ENCODE measurements at regions not wholly inside any gene's neighbourhood (a gene's known extent, or its start where the extent isn't known, plus 50 kb on each side); places are given as distances from the start of the nearest gene placed in this dataset.

DNA sequence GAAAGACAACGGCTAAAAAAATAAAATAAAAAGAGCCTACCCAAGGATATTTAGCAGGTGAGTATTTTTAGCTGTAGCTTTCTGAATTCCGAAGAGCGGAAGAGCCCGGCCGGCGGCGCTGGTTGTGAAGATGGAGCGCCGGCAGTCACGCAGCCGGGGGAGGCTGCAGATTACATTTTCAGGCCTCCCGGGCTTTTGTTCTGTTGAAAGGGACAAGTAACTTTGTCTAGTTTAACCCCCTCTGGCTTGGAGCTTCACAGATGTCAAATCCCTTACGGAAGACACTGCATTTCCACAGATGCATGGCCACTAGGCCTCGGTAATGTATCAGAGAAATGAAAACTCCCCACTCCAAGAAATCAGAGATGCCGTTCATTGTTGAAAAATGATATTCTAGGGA lies 497.6 kb upstream of the MKI67 start:
- Histone ChIP-seq H3K27ac (ENCODE audit: low read depth in 1 of 2, low read length in 1 of 2) (no peak overlapping the region), H3K36me3 (ENCODE audit: control insufficient read depth in 4 of 4, insufficient read depth in 4 of 4, low read length in 4 of 4) (no peaks in the 10 kb centered on the region), H3K9ac (ENCODE audit: insufficient read depth in 1 of 2, low read length in 2 of 2) (no peak overlapping the region), H3K4me1 (ENCODE audit: control insufficient read depth in 5 of 5, insufficient read depth in 5 of 5, low read length in 5 of 5) (peaks cover 0 to 3% (median 0%) of the 10 kb centered on the region in 5 donors), H3K9me3 (ENCODE audit: control insufficient read depth in 4 of 4, insufficient read depth in 3 of 4, low read length in 3 of 4) (peaks cover 0 to 4% (median 0%) of the 10 kb centered on the region in 4 donors), H3K4me3 (no peak overlapping the region), H3K27me3 (ENCODE audit: control insufficient read depth in 3 of 3, insufficient read depth in 3 of 3, low read length in 2 of 3) (no peaks in the 10 kb centered on the region)
- ATAC-seq (ENCODE audit: insufficient read depth, low FRiP score) = no peak
- no peak for DNase-seq
- TF ChIP-seq, protein P1, sequence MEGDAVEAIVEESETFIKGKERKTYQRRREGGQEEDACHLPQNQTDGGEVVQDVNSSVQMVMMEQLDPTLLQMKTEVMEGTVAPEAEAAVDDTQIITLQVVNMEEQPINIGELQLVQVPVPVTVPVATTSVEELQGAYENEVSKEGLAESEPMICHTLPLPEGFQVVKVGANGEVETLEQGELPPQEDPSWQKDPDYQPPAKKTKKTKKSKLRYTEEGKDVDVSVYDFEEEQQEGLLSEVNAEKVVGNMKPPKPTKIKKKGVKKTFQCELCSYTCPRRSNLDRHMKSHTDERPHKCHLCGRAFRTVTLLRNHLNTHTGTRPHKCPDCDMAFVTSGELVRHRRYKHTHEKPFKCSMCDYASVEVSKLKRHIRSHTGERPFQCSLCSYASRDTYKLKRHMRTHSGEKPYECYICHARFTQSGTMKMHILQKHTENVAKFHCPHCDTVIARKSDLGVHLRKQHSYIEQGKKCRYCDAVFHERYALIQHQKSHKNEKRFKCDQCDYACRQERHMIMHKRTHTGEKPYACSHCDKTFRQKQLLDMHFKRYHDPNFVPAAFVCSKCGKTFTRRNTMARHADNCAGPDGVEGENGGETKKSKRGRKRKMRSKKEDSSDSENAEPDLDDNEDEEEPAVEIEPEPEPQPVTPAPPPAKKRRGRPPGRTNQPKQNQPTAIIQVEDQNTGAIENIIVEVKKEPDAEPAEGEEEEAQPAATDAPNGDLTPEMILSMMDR (IDR thresholded peaks at IDR 0.05; ENCODE audit: control extremely low read depth, extremely low read depth) = no peak
- 93 to 94% methylated on average over 15 of the region's 15 CpGs for WGBS, 2 donors

DNA sequence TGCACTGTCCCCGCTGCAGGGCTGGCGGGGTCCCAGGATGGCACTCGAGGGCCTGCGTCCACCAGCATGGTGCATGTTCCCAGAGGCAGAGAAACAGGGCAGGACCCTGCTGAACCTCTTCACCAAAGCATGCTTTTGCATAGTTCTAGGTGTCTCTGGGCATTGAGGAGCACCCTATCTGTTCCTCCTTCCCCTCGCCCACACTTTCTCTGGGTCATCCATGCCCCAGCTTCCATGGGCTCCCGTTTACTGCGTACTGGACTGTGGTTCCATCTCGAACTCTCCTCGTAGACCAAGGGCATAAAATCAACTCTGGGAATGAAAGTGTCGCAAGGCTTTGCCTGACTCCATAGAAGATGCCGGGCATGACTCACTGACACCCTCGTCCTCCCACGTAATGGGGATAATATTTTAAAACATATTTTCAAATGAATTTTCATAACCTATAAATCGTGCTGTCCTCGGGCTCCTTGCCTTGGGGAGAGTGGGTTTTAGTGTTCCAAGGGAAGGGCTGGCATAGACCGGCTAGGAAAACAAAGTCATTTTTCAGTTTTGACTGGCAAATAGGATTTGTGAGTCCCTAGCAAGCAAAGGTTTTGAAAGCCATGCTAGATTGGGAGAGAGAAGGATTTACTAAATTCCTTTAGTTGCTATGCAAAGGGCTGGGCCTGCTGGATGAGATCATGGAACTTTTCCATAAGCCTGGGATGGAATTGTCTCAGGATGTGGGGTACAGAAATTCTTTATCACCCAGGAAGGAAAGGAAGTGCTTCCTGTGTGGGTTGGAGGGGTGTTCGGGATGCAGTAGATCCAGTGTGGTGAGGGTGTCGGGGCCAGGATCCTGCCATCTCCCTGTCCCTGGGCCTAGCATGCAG lies 498.7 kb upstream of the MKI67 start:
- H3K27ac ChIP-seq (ENCODE audit: low read depth in 1 of 2, low read length in 1 of 2) = no peak overlapping the region
- DNase-seq (no peak), ATAC-seq (ENCODE audit: insufficient read depth, low FRiP score) (no peak)
- 90 to 92% methylated on average over 18 of the region's 18 CpGs for WGBS, 2 donors
- H3K27me3 ChIP-seq (ENCODE audit: control insufficient read depth in 3 of 3, insufficient read depth in 3 of 3, low read length in 2 of 3) = no peaks in the 10 kb centered on the region
- no peak overlapping the region for H3K4me3 ChIP-seq
- no peak overlapping the region for H3K9ac ChIP-seq (ENCODE audit: insufficient read depth in 1 of 2, low read length in 2 of 2)
- H3K4me1 ChIP-seq (ENCODE audit: control insufficient read depth in 5 of 5, insufficient read depth in 5 of 5, low read length in 5 of 5) = peaks cover 0 to 3% (median 0%) of the 10 kb centered on the region in 5 donors
- peaks cover 0 to 4% (median 0%) of the 10 kb centered on the region in 4 donors for H3K9me3 ChIP-seq (ENCODE audit: control insufficient read depth in 4 of 4, insufficient read depth in 3 of 4, low read length in 3 of 4)
- TF ChIP-seq, protein P1 (IDR thresholded peaks at IDR 0.05; ENCODE audit: control extremely low read depth, extremely low read depth) = no peak
- H3K36me3 ChIP-seq (ENCODE audit: control insufficient read depth in 4 of 4, insufficient read depth in 4 of 4, low read length in 4 of 4) = no peaks in the 10 kb centered on the region

GRCh38 chr10:128625926-128626325 lies 499.7 kb upstream of the MKI67 start:
- Histone ChIP-seq H3K27me3 (ENCODE audit: control insufficient read depth in 3 of 3, insufficient read depth in 3 of 3, low read length in 2 of 3) (no peaks in the 10 kb centered on the region), H3K9ac (ENCODE audit: insufficient read depth in 1 of 2, low read length in 2 of 2) (no peak overlapping the region), H3K9me3 (ENCODE audit: control insufficient read depth in 4 of 4, insufficient read depth in 3 of 4, low read length in 3 of 4) (peaks cover 0 to 4% (median 0%) of the 10 kb centered on the region in 4 donors), H3K4me1 (ENCODE audit: control insufficient read depth in 5 of 5, insufficient read depth in 5 of 5, low read length in 5 of 5) (peaks cover 0 to 3% (median 0%) of the 10 kb centered on the region in 5 donors), H3K27ac (ENCODE audit: low read depth in 1 of 2, low read length in 1 of 2) (no peak overlapping the region), H3K4me3 (no peak overlapping the region), H3K36me3 (ENCODE audit: control insufficient read depth in 4 of 4, insufficient read depth in 4 of 4, low read length in 4 of 4) (no peaks in the 10 kb centered on the region)
- 83 to 85% methylated on average over 7 of the region's 7 CpGs for WGBS, 2 donors
- DNase-seq = no peak
- TF ChIP-seq, protein P1 (IDR thresholded peaks at IDR 0.05; ENCODE audit: control extremely low read depth, extremely low read depth) = no peak
- no peak for ATAC-seq (ENCODE audit: insufficient read depth, low FRiP score)

Measured in lung (tissue), 11 donors.